A673 (cell line): ENCODE measurements at regions not wholly inside any gene's neighbourhood (a gene's known extent, or its start where the extent isn't known, plus 50 kb on each side); places are given as distances from the start of the nearest gene placed in this dataset.
"Not testable (repeated sequence)": the region's sequence is repeated elsewhere in the genome, so short reads cannot be mapped to it uniquely, and the experiment has no call there.

ENCODE experiments used
- BruUV-seq: library from RNA; stranded (reverse); fragments of 400-500 nt; replicated peaks from 2 replicates; lab custom pipeline; 2021; lab: Mats Ljungman, UMichigan
- CTCF ChIA-PET: fragments of 300-600 bp; sonication (Branson Sonifier 250); formaldehyde crosslinking; loops from one replicate; lab custom pipeline; 2022; ENCODE audit warnings: antibody characterized with exemption; lab: Charles Lee
- POLR2A ChIA-PET: fragments of 300-600 bp; sonication (Branson Sonifier 250); formaldehyde crosslinking; loops from one replicate; lab custom pipeline; 2022; ENCODE audit warnings: antibody characterized with exemption; ENCODE audit not compliant: low non-redundant PET; lab: Charles Lee
- DNase-seq: peaks from one replicate; pipeline ENCODE4 v3.0.0-alpha.2; 2015; ENCODE audit warnings: low spot score
- H3K27ac ChIP-seq: fragments of 200-600 bp; sonication (generic); 2 replicates; pipeline ENCODE4 v1.5.1; 2016; ENCODE audit warnings: mixed run types, low read depth, mild to moderate bottlenecking, mixed read lengths, antibody characterized with exemption, low read length; ENCODE audit not compliant: poor library complexity, severe bottlenecking
- H3K27me3 ChIP-seq: fragments of 200-600 bp; sonication (generic); replicated peaks from 2 replicates; pipeline ENCODE4 v1.6.1; 2017; ENCODE audit warnings: mixed run types, low read depth, mild to moderate bottlenecking, mixed read lengths, antibody characterized with exemption, low read length; ENCODE audit not compliant: insufficient read depth, poor library complexity
- H3K36me3 ChIP-seq: fragments of 200-600 bp; sonication (generic); 2 replicates; pipeline ENCODE4 v1.6.1; 2016; ENCODE audit warnings: mixed run types, mild to moderate bottlenecking, mixed read lengths, antibody characterized with exemption, low read length; ENCODE audit not compliant: insufficient read depth, poor library complexity, severe bottlenecking
- H3K4me1 ChIP-seq: fragments of 200-600 bp; sonication (generic); 2 replicates; pipeline ENCODE4 v1.6.1; 2017; ENCODE audit warnings: mixed run types, mild to moderate bottlenecking, mixed read lengths, antibody characterized with exemption, low read length; ENCODE audit not compliant: insufficient read depth, poor library complexity, severe bottlenecking
- H3K4me3 ChIP-seq: fragments of 200-600 bp; sonication (generic); 2 replicates; pipeline ENCODE4 v1.5.1; 2016; ENCODE audit warnings: low read depth, mixed run types, mild to moderate bottlenecking, mixed read lengths, low read length; ENCODE audit not compliant: poor library complexity, severe bottlenecking
- H3K9me3 ChIP-seq: fragments of 200-600 bp; sonication (generic); 2 replicates; pipeline ENCODE4 v1.6.1; 2016; ENCODE audit warnings: mixed run types, low read depth, mild to moderate bottlenecking, mixed read lengths, antibody characterized with exemption, low read length; ENCODE audit not compliant: poor library complexity, severe bottlenecking
- EZH2 ChIP-seq: fragments of 200-600 bp; sonication (generic); IDR thresholded peaks from 2 replicates; pipeline ENCODE4 v1.6.1; 2017; ENCODE audit warnings: borderline replicate concordance, low read depth, mild to moderate bottlenecking, mixed read lengths, antibody characterized with exemption, low read length; ENCODE audit not compliant: poor library complexity, severe bottlenecking
- intact Hi-C: fragments of 100-400 bp; cut with micrococcal nuclease; formaldehyde crosslinking; loops from one replicate; pipeline ENCODE4 v1.10.0; 2022; ENCODE audit not compliant: unreplicated experiment
- TF ChIP-seq, protein P1 (sequence below): fragments of 300-800, 200-600 bp; sonication (generic); conservative IDR thresholded peaks from 2 replicates; pipeline ENCODE4 v1.5.1; 2017; ENCODE audit warnings: low read depth, mild to moderate bottlenecking, antibody characterized with exemption, low read length, moderate library complexity, mixed read lengths

DNA sequence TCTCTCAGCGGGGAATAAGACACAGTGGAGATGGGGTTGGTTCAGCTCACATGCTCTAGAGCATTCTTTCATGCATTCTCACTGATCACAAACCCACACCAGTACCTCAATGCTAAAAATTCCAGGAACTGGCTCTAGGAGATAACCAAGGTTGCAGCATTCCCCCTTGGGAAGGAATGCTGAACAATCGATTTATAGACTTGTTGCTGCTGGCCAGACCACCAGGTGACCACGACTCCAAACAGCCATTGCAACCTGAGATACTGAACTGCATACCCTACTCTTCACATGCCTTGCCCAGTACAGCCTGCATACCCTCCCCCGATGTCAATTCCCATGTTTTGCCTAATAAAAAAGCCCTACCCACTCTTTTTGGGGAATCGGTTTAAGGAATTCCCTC is 75.1 kb upstream of the GPRC5B start:
- Histone ChIP-seq H3K9me3 (no peaks in the 10 kb centered on the region), H3K27me3 (peaks cover 54% of the 10 kb centered on the region), H3K36me3 (no peaks in the 10 kb centered on the region), H3K27ac (no peak overlapping the region), H3K4me1 (no peaks in the 10 kb centered on the region), H3K4me3 (no peak overlapping the region)
- no TSS peak for BruUV-seq
- DNase-seq: no peak
- intact Hi-C loops: no loop called here
- CTCF ChIA-PET: no interaction called here
- POLR2A ChIA-PET: no interaction called here
- no peak for TF ChIP-seq EZH2
- TF ChIP-seq, protein P1, sequence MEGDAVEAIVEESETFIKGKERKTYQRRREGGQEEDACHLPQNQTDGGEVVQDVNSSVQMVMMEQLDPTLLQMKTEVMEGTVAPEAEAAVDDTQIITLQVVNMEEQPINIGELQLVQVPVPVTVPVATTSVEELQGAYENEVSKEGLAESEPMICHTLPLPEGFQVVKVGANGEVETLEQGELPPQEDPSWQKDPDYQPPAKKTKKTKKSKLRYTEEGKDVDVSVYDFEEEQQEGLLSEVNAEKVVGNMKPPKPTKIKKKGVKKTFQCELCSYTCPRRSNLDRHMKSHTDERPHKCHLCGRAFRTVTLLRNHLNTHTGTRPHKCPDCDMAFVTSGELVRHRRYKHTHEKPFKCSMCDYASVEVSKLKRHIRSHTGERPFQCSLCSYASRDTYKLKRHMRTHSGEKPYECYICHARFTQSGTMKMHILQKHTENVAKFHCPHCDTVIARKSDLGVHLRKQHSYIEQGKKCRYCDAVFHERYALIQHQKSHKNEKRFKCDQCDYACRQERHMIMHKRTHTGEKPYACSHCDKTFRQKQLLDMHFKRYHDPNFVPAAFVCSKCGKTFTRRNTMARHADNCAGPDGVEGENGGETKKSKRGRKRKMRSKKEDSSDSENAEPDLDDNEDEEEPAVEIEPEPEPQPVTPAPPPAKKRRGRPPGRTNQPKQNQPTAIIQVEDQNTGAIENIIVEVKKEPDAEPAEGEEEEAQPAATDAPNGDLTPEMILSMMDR: no peak

DNA sequence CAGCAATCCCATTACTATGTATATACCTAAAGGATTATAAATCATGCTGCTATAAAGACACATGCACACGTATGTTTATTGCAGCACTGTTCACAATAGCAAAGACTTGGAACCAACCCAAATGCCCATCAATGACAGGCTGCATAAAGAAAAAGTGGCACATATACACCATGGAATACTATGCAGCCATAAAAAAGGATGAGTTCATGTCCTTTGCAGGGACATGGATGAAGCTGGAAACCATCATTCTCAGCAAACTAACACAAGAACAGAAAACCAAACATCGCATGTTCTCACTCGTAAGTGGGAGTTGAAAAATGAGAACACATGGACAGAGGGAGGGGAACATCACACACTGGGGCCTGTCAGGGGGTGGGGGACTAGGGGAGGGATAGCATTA is 71.2 kb upstream of the GPRC5B start:
- H3K9me3 ChIP-seq, intact Hi-C loops, H3K36me3 ChIP-seq, H3K4me3 ChIP-seq, DNase-seq, H3K27ac ChIP-seq, H3K4me1 ChIP-seq, BruUV-seq, POLR2A ChIA-PET, CTCF ChIA-PET: not testable (repeated sequence)
- H3K27me3 ChIP-seq: peaks cover 47% of the 10 kb centered on the region

DNA sequence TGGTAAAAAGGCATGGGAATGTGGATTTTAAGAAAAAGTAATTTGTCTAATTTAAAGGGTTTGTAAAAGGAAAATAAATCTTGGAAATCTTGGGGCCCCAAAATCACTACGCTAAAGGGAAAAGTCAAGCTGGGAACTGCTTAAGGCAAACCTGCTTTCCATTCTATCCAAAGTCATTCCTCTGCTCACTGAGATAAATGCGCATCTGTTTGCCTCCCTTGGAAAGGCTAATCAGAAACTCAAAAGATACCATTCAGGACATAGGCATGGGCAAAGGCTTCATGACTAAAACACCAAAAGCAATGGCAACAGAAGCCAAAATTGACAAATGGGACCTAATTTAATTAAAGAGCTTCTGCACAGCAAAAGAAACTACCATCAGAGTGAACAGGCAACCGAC is 70.4 kb upstream of the GPRC5B start:
- H3K27me3 ChIP-seq: peaks cover 43% of the 10 kb centered on the region
- CTCF ChIA-PET, POLR2A ChIA-PET, H3K4me3 ChIP-seq, H3K36me3 ChIP-seq, H3K27ac ChIP-seq, intact Hi-C loops, DNase-seq, H3K4me1 ChIP-seq, H3K9me3 ChIP-seq, BruUV-seq: not testable (repeated sequence)

DNA sequence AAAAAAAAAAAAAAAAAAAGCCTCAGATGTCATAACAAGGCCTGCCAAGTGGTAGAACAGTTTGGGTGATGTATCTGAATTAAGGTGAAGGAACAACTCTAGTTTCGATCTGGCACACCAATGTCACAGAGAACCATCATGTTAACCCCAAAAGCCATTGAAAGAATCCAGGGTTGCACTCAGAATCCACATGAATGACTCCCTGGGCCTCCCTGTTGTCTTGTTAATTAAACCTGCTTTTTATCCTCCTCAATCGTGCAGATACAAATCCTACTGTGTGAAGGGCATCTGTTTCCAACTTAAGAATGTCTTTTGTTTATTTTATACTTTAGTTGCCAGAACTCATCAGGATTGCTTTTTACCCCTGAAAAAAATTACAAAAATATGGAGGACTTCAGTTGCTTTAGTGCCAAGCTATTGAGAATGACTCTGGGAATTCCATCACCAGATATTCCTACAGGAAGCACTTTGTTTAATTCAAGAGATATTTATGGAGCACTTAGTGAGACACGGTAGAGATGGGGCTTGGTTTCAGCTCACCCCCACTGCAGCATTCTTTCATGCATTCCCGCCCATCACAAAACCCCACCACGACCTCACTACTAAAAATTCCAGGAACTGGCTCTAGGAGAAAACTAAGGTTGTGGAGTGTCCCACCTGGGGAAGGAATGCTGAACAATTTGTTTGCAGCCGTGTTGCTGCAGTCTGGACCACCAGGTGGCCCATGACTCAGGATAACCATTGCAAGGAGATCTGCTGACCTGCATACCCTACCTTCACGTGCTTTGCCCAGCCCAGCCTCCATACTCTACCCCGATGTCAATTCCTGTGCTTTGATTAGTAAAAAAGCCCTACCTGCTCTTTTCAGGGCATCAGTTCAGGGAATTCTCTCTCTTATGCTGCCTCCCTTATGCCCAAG is 63.8 kb upstream of the GPRC5B start:
- no peaks in the 10 kb centered on the region for H3K36me3 ChIP-seq
- POLR2A ChIA-PET: no interaction called here
- no TSS peak for BruUV-seq
- peaks cover 30% of the 10 kb centered on the region for H3K27me3 ChIP-seq
- H3K9me3 ChIP-seq: no peaks in the 10 kb centered on the region
- no peaks in the 10 kb centered on the region for H3K4me1 ChIP-seq
- intact Hi-C loops: no loop called here
- TF ChIP-seq, protein P1: no peak
- TF ChIP-seq EZH2: no peak
- DNase-seq: no peak
- CTCF ChIA-PET: no interaction called here
- no peak overlapping the region for H3K27ac ChIP-seq
- no peak overlapping the region for H3K4me3 ChIP-seq
